Smooth muscle cell (in vitro differentiated cells): ENCODE measurements at regions not wholly inside any gene's neighbourhood (a gene's known extent, or its start where the extent isn't known, plus 50 kb on each side); places are given as distances from the start of the nearest gene placed in this dataset.

Source experiments
- DNase-seq: peaks from one replicate; lab custom pipeline; 2025; ENCODE audit not compliant: unreplicated experiment; lab: John Stamatoyannopoulos, UW
- H2AFZ ChIP-seq: fragments of 200-600 bp; sonication (generic); 2 replicates; pipeline ENCODE4 v1.6.0; 2016; ENCODE audit warnings: antibody characterized with exemption, low read depth, mild to moderate bottlenecking
- H3F3A ChIP-seq: fragments of 200-600 bp; sonication (generic); 2 replicates; pipeline ENCODE4 v1.6.0; 2017; ENCODE audit warnings: antibody characterized with exemption, low read depth
- H3K27ac ChIP-seq: fragments of 200-600 bp; sonication (generic); 2 replicates; pipeline ENCODE4 v1.5.1; 2016; ENCODE audit warnings: low read depth, mild to moderate bottlenecking
- H3K27me3 ChIP-seq: fragments of 200-600 bp; sonication (generic); 2 replicates; pipeline ENCODE4 v1.6.1; 2016; ENCODE audit warnings: low read depth, mild to moderate bottlenecking
- H3K36me3 ChIP-seq: fragments of 200-600 bp; sonication (generic); 2 replicates; pipeline ENCODE4 v1.5.1; 2016; ENCODE audit warnings: low read depth
- H3K4me1 ChIP-seq: fragments of 200-600 bp; sonication (generic); 2 replicates; pipeline ENCODE4 v1.5.1; 2016; ENCODE audit warnings: low read depth
- H3K4me2 ChIP-seq: fragments of 200-600 bp; sonication (generic); 2 replicates; pipeline ENCODE4 v1.6.0; 2016; ENCODE audit warnings: mild to moderate bottlenecking
- H3K4me3 ChIP-seq: fragments of 200-600 bp; sonication (generic); 2 replicates; pipeline ENCODE4 v1.5.1; 2016; ENCODE audit warnings: mild to moderate bottlenecking
- H3K79me2 ChIP-seq: fragments of 200-600 bp; sonication (generic); 2 replicates; pipeline ENCODE4 v1.6.0; 2016; ENCODE audit warnings: low read depth, mild to moderate bottlenecking
- H3K9ac ChIP-seq: fragments of 200-600 bp; sonication (generic); 2 replicates; pipeline ENCODE4 v1.6.0; 2016; ENCODE audit warnings: low read depth
- H3K9me3 ChIP-seq: fragments of 200-600 bp; sonication (generic); replicated peaks from 2 replicates; pipeline ENCODE4 v1.5.1; 2016; ENCODE audit warnings: low read depth
- H4K20me1 ChIP-seq: fragments of 200-600 bp; sonication (generic); 2 replicates; pipeline ENCODE4 v1.6.0; 2016; ENCODE audit warnings: low read depth
- WGBS: methylation state at CpG from one replicate; pipeline ENCODE4 v1.1.7; 2016; ENCODE audit warnings: low lambda C conversion rate; 5-methylcytosine and 5-hydroxymethylcytosine counted together
- TF ChIP-seq, protein P1 (sequence below): fragments of 200-600 bp; sonication (generic); IDR thresholded peaks from 2 replicates; pipeline ENCODE4 v1.5.1; 2017; ENCODE audit warnings: borderline replicate concordance, mild to moderate bottlenecking, antibody characterized with exemption; ENCODE audit not compliant: insufficient read depth, poor library complexity, severe bottlenecking

DNA sequence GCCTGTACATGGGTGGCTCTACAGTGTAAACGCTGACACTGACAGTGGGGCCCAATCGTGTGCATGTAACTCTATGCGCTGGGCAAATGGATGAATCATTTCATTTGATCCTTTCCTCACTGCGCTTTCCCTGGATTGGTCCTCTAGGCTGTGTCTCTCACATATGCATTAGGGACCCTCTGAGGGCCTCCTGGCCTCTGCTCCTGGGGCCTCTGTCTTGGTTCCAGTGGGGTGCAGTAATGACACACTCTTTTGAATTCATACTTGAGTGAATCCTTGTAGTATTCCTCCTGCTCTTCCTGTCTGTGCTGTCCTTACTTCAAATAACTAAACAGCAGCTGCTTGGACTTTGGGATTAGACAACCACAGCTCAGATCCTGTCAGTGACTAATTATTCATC, 176.5 kb upstream of the ADO start:
- Histone ChIP-seq H3K4me2 (peak overlapping the region; percentile 76), H3K9ac (peak overlapping the region; percentile 58), H3F3A (peaks cover 9% of the 10 kb centered on the region), H4K20me1 (no peaks in the 10 kb centered on the region), H3K27me3 (no peaks in the 10 kb centered on the region), H2AFZ (no peak overlapping the region), H3K9me3 (no peaks in the 10 kb centered on the region), H3K27ac (peak overlapping the region; percentile 92), H3K4me3 (no peak overlapping the region), H3K4me1 (peaks cover 24% of the 10 kb centered on the region), H3K79me2 (no peaks in the 10 kb centered on the region), H3K36me3 (no peaks in the 10 kb centered on the region)
- 31% methylated on average over 4 of the region's 4 CpGs for WGBS
- DNase-seq: no peak
- TF ChIP-seq, protein P1, sequence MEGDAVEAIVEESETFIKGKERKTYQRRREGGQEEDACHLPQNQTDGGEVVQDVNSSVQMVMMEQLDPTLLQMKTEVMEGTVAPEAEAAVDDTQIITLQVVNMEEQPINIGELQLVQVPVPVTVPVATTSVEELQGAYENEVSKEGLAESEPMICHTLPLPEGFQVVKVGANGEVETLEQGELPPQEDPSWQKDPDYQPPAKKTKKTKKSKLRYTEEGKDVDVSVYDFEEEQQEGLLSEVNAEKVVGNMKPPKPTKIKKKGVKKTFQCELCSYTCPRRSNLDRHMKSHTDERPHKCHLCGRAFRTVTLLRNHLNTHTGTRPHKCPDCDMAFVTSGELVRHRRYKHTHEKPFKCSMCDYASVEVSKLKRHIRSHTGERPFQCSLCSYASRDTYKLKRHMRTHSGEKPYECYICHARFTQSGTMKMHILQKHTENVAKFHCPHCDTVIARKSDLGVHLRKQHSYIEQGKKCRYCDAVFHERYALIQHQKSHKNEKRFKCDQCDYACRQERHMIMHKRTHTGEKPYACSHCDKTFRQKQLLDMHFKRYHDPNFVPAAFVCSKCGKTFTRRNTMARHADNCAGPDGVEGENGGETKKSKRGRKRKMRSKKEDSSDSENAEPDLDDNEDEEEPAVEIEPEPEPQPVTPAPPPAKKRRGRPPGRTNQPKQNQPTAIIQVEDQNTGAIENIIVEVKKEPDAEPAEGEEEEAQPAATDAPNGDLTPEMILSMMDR: no peak

DNA sequence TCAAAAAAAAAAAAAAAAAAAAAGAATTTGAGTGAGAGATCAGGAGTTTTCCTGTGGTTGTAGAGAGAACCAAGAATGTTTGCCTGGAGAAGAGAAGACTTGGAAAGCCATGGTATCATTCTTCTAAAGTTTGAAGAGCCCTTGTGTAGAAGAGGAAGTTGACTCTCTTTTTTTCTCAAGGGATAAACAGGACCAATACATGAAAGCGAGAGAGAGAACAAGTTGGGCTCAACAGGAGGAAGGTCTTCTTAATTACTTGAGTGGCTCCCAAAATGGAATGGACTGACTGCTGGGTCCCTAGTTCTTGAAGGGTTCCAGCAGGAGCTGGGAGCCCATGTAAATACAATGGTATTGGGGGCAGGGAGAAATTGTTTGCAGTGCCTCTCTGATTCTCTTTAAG, 173.3 kb upstream of the ADO start:
- Histone ChIP-seq H3K36me3 (no peaks in the 10 kb centered on the region), H3F3A (peaks cover 5% of the 10 kb centered on the region), H3K9me3 (no peaks in the 10 kb centered on the region), H3K4me3 (no peak overlapping the region), H3K4me1 (peaks cover 15% of the 10 kb centered on the region), H4K20me1 (no peaks in the 10 kb centered on the region), H3K27ac (no peak overlapping the region), H2AFZ (no peak overlapping the region), H3K4me2 (no peak overlapping the region), H3K9ac (no peak overlapping the region), H3K27me3 (no peaks in the 10 kb centered on the region), H3K79me2 (no peaks in the 10 kb centered on the region)
- DNase-seq: no peak
- 95% methylated on average over 1 of the region's 1 CpG for WGBS
- TF ChIP-seq, protein P1: no peak

GRCh38 chr10:62632071-62632809, 172.3 kb upstream of the ADO start:
- Histone ChIP-seq H3K9me3 (no peaks in the 10 kb centered on the region), H3K27me3 (no peaks in the 10 kb centered on the region), H3K4me3 (no peak overlapping the region), H3K9ac (no peak overlapping the region), H3K4me2 (no peak overlapping the region), H3K36me3 (no peaks in the 10 kb centered on the region), H3F3A (no peaks in the 10 kb centered on the region), H4K20me1 (no peaks in the 10 kb centered on the region), H2AFZ (no peak overlapping the region), H3K27ac (no peak overlapping the region), H3K4me1 (peaks cover 5% of the 10 kb centered on the region), H3K79me2 (no peaks in the 10 kb centered on the region)
- TF ChIP-seq, protein P1: no peak
- DNase-seq: no peak
- WGBS: 74% methylated on average over 12 of the region's 12 CpGs

DNA sequence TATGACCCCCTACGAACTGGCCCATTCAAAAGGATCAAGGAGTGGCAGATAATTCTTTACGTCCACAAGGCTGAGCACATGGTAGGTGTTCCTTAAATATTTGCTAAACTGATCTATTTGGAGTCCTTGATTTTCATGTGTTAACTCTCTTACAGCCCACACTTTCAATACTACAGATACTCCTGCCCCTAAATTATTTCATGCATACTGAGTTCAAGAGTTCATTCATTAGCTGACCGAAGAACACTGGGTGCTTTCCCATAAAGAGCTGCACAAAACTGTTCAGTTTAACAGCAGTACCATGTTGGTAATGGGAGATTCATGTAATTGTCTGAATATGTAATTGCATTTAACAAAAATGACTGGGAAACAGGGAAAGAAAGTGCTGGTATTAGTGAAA, 170.5 kb upstream of the ADO start:
- Histone ChIP-seq H2AFZ (no peak overlapping the region), H3K9ac (no peak overlapping the region), H3K27ac (no peak overlapping the region), H3K27me3 (no peaks in the 10 kb centered on the region), H4K20me1 (no peaks in the 10 kb centered on the region), H3K9me3 (no peaks in the 10 kb centered on the region), H3K4me1 (no peaks in the 10 kb centered on the region), H3K79me2 (no peaks in the 10 kb centered on the region), H3F3A (peaks cover 3% of the 10 kb centered on the region), H3K4me3 (no peak overlapping the region), H3K4me2 (no peak overlapping the region), H3K36me3 (no peaks in the 10 kb centered on the region)
- TF ChIP-seq, protein P1: no peak
- DNase-seq: no peak
- 96% methylated on average over 3 of the region's 3 CpGs for WGBS
